ENCODE measurements at regions not wholly inside any gene's neighbourhood (a gene's known extent, or its start where the extent isn't known, plus 50 kb on each side); places are given as distances from the start of the nearest gene placed in this dataset.

GRCh38 chr20:6954219-6954618 is 186.7 kb downstream of the BMP2 start:
- no peak for DNase-seq

- DNase-seq = no peak
Measured at GRCh38 chr20:6956056-6956455, 188.6 kb downstream of the BMP2 start.

DNA sequence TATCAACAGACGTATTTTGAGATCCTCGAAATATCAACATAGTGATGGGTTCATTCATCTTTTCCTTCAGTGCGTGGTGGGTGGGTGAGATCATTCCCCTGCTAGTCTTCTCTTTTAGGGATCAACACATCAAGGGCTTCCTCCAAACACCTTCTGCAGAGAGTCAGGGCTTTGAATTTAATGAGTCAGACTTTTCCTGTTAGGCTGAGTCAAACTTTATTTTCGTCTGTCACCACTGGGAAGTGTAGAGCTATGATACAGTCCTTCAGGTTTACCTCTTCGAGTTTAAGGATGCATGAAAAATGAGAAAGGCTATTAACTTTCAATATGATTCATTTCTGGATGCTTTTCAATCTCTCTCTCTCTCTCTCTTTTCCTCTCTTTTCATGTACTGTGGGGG is 189.1 kb downstream of the BMP2 start:
- DNase-seq = no peak

DNA sequence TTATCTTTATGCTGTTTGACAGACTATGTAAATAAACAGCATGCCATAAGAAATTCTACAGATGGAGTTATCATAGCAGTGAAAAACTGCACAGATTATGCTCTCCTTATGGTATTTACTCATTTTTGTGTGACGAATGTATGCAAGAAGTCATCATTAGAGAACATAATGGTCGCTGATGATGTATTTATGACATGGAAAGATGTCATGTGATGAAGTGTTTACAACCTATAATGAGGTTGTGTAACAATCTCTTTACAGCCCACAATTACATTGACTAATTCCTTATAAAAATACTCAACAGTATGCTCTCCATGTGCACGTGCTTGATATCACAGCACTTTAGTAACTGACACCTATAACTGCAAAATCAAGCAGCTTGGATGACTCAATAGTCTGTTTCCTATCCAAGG is 192.4 kb downstream of the BMP2 start:
- no peak for DNase-seq

DNA sequence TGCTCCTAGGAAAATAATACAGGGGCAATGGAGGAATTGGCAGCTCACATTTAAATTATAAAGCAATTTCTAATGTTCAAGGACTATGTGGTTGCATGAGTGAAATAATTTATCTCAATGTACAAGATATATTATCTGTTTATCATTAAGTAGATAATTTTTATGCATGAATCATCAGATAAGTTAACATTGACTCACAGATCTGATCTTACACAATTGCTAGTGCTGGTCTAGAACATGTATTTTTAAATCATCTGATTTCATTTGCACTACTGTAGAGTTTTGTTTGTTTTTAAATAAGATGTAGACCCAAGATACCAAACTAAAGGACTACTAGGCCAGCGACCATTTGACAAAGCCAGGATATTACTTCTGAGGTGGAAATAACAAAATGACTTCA is 199.2 kb downstream of the BMP2 start:
- no peak for DNase-seq

DNA sequence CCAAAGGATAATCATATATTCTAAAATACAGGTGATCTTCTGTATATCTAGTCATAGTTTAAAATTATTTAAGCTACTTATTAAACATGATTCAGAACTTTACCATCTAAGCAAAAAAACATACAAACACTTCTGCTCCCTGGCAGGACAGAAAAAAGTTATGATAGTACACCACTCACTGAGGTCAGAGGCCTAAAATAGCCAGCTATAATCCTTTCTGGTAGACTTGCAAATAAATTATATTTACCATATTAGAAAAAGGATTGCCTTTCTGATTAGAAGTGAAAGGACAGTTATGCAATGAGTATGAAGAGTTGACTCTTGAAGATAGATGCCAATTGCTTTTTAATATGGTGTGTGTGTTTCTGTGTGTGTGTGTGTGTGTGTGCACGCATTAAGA is 207.4 kb downstream of the BMP2 start:
- DNase-seq = no peak

DNA sequence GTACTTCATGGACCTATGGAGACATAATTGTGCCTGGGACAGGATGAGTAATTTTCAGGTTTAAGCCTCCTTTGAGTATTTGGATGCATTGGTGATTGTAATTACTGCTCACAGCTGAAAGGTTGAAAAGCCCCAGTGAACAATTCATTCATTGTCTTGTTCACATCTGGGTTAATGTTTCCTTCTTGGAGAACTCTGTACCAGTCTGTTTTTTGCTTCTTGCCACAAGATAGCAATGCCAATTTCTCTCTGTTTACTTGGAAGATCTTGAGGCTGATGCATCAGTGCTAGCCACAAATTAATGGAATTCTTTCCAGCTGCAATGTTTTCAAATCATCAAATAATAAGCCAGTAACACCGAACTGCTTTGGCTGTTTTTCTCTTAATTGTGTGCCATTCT is 207.8 kb downstream of the BMP2 start:
- no peak for DNase-seq

DNA sequence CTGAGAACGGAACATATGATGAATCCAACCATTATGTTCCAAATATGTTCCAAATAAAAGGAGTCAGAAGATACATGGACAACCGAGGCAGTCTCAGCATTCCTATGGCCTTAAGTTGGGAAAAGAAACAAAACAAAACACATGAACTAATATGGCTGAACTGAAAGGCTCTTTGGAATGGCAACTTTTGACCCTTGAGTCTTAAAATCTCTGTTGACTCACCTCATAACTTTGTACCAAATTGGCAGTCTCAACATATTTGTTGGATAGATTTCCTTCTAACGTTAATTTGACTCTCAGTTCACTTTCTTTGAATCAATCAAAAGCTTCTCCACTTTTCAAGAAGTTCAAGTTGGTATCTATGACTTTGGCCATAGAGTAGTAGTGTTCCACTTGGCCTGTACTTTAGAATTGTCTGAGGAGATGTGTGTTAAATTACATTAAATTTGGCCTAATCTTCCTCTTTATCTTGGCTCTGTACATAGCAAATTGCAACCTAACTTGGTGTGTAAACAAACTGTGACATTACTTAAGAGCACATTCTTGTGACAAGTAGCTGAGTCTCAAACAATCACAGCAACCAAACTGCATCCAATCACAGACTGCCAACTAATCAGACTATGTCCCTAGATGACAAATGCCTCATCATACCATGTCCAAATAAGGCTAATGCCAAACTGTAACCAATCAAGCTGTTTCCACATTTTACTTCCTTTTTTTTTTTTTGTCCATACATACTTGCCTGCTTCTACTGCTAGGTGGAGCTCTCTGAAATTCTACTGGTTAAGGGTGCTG is 208.8 kb downstream of the BMP2 start:
- DNase-seq = no peak

- DNase-seq = no peak
Measured at GRCh38 chr20:6979621-6980020, 212.1 kb downstream of the BMP2 start.

DNA sequence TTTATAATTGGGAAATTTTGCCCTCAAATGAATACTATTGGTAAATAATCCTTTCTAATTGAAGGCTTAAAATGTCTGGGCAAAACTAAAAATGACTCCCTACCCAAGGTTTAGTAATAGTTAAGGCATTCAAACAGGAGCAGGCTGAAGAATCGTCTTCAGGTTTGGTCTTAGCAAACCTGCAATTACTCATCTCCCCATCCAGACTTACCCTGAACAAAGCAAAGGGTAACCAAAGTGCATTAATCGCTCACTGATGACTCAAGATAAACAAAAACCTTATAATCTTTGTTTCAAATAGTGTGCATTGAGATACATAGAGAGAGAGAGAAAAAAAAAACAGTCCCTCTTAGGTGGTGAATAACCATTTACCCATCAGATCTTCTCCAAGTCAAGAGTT is 225.5 kb downstream of the BMP2 start:
- DNase-seq = no peak

DNA sequence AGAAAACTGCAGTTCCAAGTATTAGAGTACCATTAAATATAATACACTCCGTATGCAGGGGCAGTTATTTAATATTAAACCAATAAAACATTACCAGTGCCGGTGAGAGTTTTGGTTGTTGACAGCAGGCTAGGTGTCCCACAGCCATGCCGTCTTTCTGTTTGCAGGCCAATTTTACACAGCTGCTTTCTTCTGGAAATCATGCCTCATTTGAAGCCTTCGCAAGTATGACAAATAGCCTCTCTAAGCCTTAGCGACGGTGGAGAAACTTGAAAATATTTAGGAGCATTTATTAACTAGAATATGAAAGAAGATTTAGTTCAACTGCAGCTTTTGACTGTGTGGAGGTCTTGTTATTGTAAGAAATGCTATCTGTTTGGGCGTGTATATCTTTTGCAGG is 226.0 kb downstream of the BMP2 start:
- no peak for DNase-seq

- DNase-seq = no peak
Measured at GRCh38 chr20:6994452-6994851, 227.0 kb downstream of the BMP2 start.

- DNase-seq = no peak
Measured at GRCh38 chr20:6998909-6999308, 231.4 kb downstream of the BMP2 start.

GRCh38 chr20:6999381-6999780 is 231.9 kb downstream of the BMP2 start:
- DNase-seq = no peak

GRCh38 chr20:7003598-7003997 is 236.1 kb downstream of the BMP2 start:
- DNase-seq = no peak

DNA sequence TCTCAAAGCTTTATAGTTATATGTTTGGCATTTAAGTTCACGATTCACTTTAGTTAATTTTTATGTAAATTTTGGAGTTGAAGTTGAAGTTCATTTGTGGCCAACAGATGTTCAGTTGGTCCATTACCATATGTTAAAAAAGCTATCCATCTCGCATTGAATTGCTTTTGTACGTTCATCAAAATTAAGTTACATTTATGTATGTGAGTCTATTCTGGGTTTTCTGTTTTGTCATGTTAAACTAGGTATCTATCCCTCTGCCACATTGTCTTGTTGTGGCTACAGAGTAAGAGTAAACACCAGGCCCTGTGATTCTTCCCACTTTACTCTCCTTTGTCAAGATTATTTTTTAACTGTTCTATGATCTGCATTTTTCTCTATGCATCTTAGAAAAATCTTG is 237.3 kb downstream of the BMP2 start:
- DNase-seq = no peak

DNA sequence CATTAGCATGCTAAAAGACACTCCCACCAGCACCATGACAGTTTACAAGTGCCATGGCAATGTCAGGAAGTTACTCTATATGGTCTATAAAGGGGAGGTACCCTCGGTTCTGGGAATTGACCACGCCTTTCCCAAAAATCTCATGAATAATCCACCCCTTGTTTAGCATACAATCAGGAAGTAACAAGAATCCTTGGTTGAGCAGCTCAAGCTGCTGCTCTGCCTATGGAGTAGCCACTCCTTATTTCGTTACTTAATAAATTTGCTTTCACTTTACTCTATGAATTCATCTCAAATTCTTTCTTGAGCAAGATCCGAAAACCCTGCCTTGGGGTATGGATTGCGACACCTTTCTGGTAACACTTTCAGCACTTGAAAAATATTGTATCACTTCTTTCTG is 243.0 kb downstream of the BMP2 start:
- DNase-seq = no peak

- DNase-seq = no peak
Measured at GRCh38 chr20:7015257-7015656, 247.8 kb downstream of the BMP2 start.

- no peak for DNase-seq
Measured at GRCh38 chr20:7022597-7022996, 255.1 kb downstream of the BMP2 start.

GRCh38 chr20:7025635-7026034 is 258.1 kb downstream of the BMP2 start:
- DNase-seq = no peak

GRCh38 chr20:7029019-7029418 is 261.5 kb downstream of the BMP2 start:
- peak in 6 of 56 donors; percentile 0 to 21 (median 1) for DNase-seq

- no peak for DNase-seq
Measured at GRCh38 chr20:7031222-7031621, 263.7 kb downstream of the BMP2 start.

GRCh38 chr20:7038029-7038428 is 270.5 kb downstream of the BMP2 start:
- no peak for DNase-seq

DNA sequence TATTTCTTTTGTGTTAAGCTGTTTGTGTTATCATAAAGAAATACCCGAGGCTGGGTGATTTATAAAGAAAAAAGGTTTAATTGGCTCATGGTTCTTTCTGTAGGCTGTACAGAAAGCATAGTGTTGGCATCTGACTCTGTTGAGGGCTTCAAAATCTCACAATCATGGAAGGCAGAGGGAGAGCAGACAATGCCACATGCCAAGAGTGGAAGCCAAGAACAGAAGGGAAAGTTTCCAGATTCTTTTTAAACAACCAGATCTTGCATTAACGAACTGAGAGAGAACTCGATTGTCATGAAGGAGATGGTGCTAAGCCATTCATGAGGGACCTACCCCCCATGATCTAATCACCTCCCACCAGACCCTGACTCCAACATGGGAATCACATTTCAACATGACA is 290.1 kb downstream of the BMP2 start:
- DNase-seq = no peak
